Caco-2 (cell line): ENCODE measurements at regions not wholly inside any gene's neighbourhood (a gene's known extent, or its start where the extent isn't known, plus 50 kb on each side); places are given as distances from the start of the nearest gene placed in this dataset.

Experiments used
- BruUV-seq: library from RNA; stranded (reverse); fragments of 400-500 nt; replicated peaks from 2 replicates; lab custom pipeline; 2021; lab: Mats Ljungman, UMichigan
- CTCF ChIA-PET: fragments of 300-600 bp; sonication (Branson Sonifier 250); formaldehyde crosslinking; loops from one replicate; lab custom pipeline; 2022; ENCODE audit warnings: antibody characterized with exemption; lab: Charles Lee
- POLR2A ChIA-PET: fragments of 300-600 bp; sonication (Branson Sonifier 250); formaldehyde crosslinking; loops from one replicate; lab custom pipeline; 2022; ENCODE audit warnings: antibody characterized with exemption; lab: Charles Lee
- DNase-seq, 2 experiments: peaks; one replicate each; pipeline versions ENCODE4 v3.0.0 to v3.0.0-alpha.2; 2020 to 2022
- H3K27me3 ChIP-seq: replicated peaks from 2 replicates; pipeline ENCODE4 v1.6.0; 2011; ENCODE audit warnings: low read length; ENCODE audit not compliant: control insufficient read depth, insufficient read depth
- H3K36me3 ChIP-seq: 2 replicates; pipeline ENCODE4 v1.5.1; 2011; ENCODE audit warnings: low read length; ENCODE audit not compliant: control insufficient read depth, insufficient read depth
- H3K4me1 ChIP-seq: fragments of 250-450 bp; sonication (Bioruptor Pico); 2 replicates; pipeline ENCODE4 v1.5.1; 2020; ENCODE audit warnings: mild to moderate bottlenecking
- H3K4me3 ChIP-seq: 2 replicates; pipeline ENCODE4 v1.5.1; 2011; ENCODE audit warnings: low read depth, mild to moderate bottlenecking, control low read depth, low read length
- H3K9me3 ChIP-seq: fragments of 250-450 bp; sonication (Bioruptor Pico); 2 replicates; pipeline ENCODE4 v1.5.1; 2020; ENCODE audit warnings: mild to moderate bottlenecking, moderate library complexity
- H3K27ac Mint-ChIP-seq: one replicate; pipeline ENCODE4 v1.8.0; 2022; ENCODE audit warnings: mixed read lengths; ENCODE audit not compliant: unreplicated experiment
- H3K27me3 Mint-ChIP-seq: one replicate; pipeline ENCODE4 v1.8.0; 2022; ENCODE audit warnings: mixed read lengths; ENCODE audit not compliant: insufficient read depth, unreplicated experiment
- H3K36me3 Mint-ChIP-seq: one replicate; pipeline ENCODE4 v1.8.0; 2022; ENCODE audit warnings: mild to moderate bottlenecking, mixed read lengths; ENCODE audit not compliant: insufficient read depth, unreplicated experiment
- H3K4me1 Mint-ChIP-seq: one replicate; pipeline ENCODE4 v1.8.0; 2022; ENCODE audit warnings: low read depth, mixed read lengths; ENCODE audit not compliant: unreplicated experiment
- H3K4me3 Mint-ChIP-seq: one replicate; pipeline ENCODE4 v1.8.0; 2022; ENCODE audit warnings: mild to moderate bottlenecking, moderate library complexity, mixed read lengths; ENCODE audit not compliant: unreplicated experiment
- H3K9me3 Mint-ChIP-seq: one replicate; pipeline ENCODE4 v1.8.0; 2022; ENCODE audit warnings: mixed read lengths; ENCODE audit not compliant: unreplicated experiment
- CTCF ChIP-seq, 2 experiments: fragments of 200-600 bp in 1 of 2; IDR thresholded peaks; 1 replicate in 1 of 2; 2 replicates in 1 of 2; pipeline versions ENCODE4 v1.5.1 to v1.8.0; 2011 to 2022; ENCODE audit warnings: antibody characterized with exemption in 1 of 2, control low read depth in 1 of 2, inconsistent platforms in 1 of 2, low read depth in 1 of 2, low read length in 1 of 2, mild to moderate bottlenecking in 1 of 2, moderate library complexity in 1 of 2; ENCODE audit not compliant: insufficient read depth in 1 of 2, severe bottlenecking in 1 of 2, unreplicated experiment in 1 of 2
- intact Hi-C: fragments of 100-400 bp; cut with micrococcal nuclease; formaldehyde crosslinking; loops from one replicate; pipeline ENCODE4 v1.10.0; 2022; ENCODE audit not compliant: unreplicated experiment

- no peaks in the 10 kb centered on the region for H3K9me3 ChIP-seq
- CTCF ChIA-PET: interaction anchor here (0.7 kb wide), 1 partner anchor 26 kb away, joined by 3 read pairs; no protein-coding TSS in a partner anchor
- no peaks in the 10 kb centered on the region for H3K27me3 ChIP-seq
- no peak overlapping the region for H3K4me3 ChIP-seq
- Mint-ChIP-seq H3K4me3 (no peak overlapping the region), H3K27ac (no peak overlapping the region), H3K36me3 (no peaks in the 10 kb centered on the region), H3K27me3 (no peaks in the 10 kb centered on the region), H3K4me1 (peaks cover 21% of the 10 kb centered on the region), H3K9me3 (no peaks in the 10 kb centered on the region)
- H3K4me1 ChIP-seq: peaks cover 36% of the 10 kb centered on the region
- no TSS peak for BruUV-seq
- intact Hi-C loops: no loop called here
- H3K36me3 ChIP-seq: no peaks in the 10 kb centered on the region; the same call in 1 of the 2 replicates
- POLR2A ChIA-PET: no interaction called here
- no peak for TF ChIP-seq CTCF (IDR thresholded peaks at IDR 0.05; ENCODE audit: insufficient read depth in 1 of 2, low read depth in 1 of 2, low read length in 1 of 2, severe bottlenecking in 1 of 2, unreplicated experiment in 1 of 2)
- DNase-seq: no peak
Observed at GRCh38 chr5:138699482-138699881, 53.7 kb upstream of the CTNNA1 start.

- Mint-ChIP-seq H3K4me1 (peaks cover 27% of the 10 kb centered on the region), H3K4me3 (no peak overlapping the region), H3K27ac (no peak overlapping the region), H3K9me3 (peaks cover 2% of the 10 kb centered on the region), H3K27me3 (no peaks in the 10 kb centered on the region), H3K36me3 (no peaks in the 10 kb centered on the region)
- BruUV-seq: no TSS peak
- intact Hi-C loops: no loop called here
- POLR2A ChIA-PET: no interaction called here
- Histone ChIP-seq H3K4me3 (no peak overlapping the region), H3K27me3 (no peaks in the 10 kb centered on the region), H3K36me3 (no peaks in the 10 kb centered on the region; the same call in 1 of the 2 replicates), H3K4me1 (peaks cover 44% of the 10 kb centered on the region), H3K9me3 (no peaks in the 10 kb centered on the region)
- CTCF ChIA-PET: no interaction called here
- TF ChIP-seq CTCF (IDR thresholded peaks at IDR 0.05; ENCODE audit: insufficient read depth in 1 of 2, low read depth in 1 of 2, low read length in 1 of 2, severe bottlenecking in 1 of 2, unreplicated experiment in 1 of 2): no peak
- DNase-seq: no peak
Observed at GRCh38 chr5:138698713-138699112, 54.5 kb upstream of the CTNNA1 start.

GRCh38 chr5:138697720-138698360 is 55.4 kb upstream of the CTNNA1 start:
- no peaks in the 10 kb centered on the region; the same call in 1 of the 2 replicates for H3K36me3 ChIP-seq
- DNase-seq: no peak
- no peak overlapping the region for H3K4me3 ChIP-seq
- intact Hi-C loops: no loop called here
- POLR2A ChIA-PET: no interaction called here
- no peak overlapping the region for H3K27ac Mint-ChIP-seq
- no TSS peak for BruUV-seq
- no peaks in the 10 kb centered on the region for H3K27me3 ChIP-seq
- H3K36me3 Mint-ChIP-seq: no peaks in the 10 kb centered on the region
- peaks cover 8% of the 10 kb centered on the region for H3K9me3 Mint-ChIP-seq
- H3K27me3 Mint-ChIP-seq: no peaks in the 10 kb centered on the region
- peaks cover 41% of the 10 kb centered on the region for H3K4me1 ChIP-seq
- H3K4me3 Mint-ChIP-seq: no peak overlapping the region
- peaks cover 28% of the 10 kb centered on the region for H3K4me1 Mint-ChIP-seq
- no peak for TF ChIP-seq CTCF (IDR thresholded peaks at IDR 0.05; ENCODE audit: insufficient read depth in 1 of 2, low read depth in 1 of 2, low read length in 1 of 2, severe bottlenecking in 1 of 2, unreplicated experiment in 1 of 2)
- CTCF ChIA-PET: no interaction called here
- H3K9me3 ChIP-seq: no peaks in the 10 kb centered on the region
